ENCODE measurements at regions not wholly inside any gene's neighbourhood (a gene's known extent, or its start where the extent isn't known, plus 50 kb on each side); places are given as distances from the start of the nearest gene placed in this dataset.

- H3K4me3 ChIP-seq (ENCODE audit: low read length) = no peak overlapping the region
- TF ChIP-seq ZNF274 (IDR thresholded peaks at IDR 0.05; ENCODE audit: low read depth, low read length) = no peak
Observed at GRCh38 chr15:62287066-62287857, 122.2 kb upstream of the C2CD4B start.

DNA sequence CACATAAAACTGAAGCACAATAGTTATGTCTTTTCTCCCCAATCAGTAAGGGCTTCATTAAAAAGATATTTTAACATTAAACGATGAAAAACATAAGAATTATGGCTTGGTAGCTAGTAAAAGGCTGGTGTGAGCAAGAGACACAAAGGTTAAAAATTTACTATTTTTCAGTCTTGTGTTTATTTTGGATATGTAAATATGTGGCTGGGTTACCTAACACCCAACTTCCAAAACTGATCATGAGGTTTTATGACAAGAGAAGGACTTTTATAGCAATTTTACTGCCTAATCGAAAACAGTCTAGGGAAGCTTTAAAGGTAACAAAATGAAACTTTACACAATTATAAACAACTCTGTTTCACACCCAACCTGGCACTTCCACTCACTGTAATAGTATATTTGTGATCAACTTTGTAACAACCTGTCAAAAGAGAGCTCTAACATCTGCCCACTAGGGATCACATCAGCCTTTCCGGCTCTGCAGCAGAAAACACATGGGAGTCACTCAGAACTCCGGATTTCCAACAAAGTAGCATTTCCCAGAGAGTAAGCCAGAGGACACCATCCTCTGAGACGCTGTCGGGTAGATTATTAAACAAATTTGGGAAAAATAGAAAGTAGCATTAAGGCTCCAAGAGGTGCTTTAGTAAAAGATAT is 123.4 kb upstream of the C2CD4B start:
- no peak for TF ChIP-seq ZNF274 (IDR thresholded peaks at IDR 0.05; ENCODE audit: low read depth, low read length)
- H3K4me3 ChIP-seq (ENCODE audit: low read length) = no peak overlapping the region

GRCh38 chr15:62291262-62291661 is 126.2 kb upstream of the C2CD4B start:
- TF ChIP-seq ZNF274 (IDR thresholded peaks at IDR 0.05; ENCODE audit: low read depth, low read length) = no peak
- H3K4me3 ChIP-seq (ENCODE audit: low read length) = no peak overlapping the region

DNA sequence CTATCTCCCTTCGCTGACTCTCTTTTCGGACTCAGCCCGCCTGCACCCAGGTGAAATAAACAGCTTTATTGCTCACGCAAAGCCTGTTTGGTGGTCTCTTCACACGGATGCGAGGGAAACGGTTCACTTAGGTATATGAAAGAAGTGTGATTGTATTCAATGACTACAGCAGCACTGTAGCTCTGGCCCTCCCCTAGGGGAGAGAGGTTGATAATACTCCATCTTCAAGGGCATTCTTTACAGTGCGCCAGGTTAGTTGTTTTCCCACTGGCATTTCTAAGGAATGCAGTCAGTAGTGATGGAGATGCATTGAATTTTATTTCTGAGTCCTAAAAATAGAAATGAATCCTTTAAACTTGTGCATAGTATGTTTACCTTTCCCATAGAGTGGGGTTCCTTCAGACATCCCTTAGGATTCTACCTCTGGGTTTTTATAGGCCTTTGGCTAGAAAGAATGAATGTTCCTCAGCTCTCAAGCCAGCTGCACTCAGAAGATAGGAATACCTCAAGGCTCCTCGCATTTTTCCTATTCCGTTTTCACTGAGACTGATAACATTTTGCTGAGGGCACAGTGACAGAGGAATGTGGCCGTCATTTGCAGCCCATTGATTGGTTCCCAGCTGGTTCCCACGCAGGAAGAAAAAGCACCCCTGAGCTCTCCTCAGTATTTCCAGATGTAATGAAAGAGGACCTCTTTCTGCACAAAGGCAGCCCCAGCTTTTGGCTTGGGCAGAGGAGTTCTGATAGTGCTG is 131.8 kb upstream of the C2CD4B start:
- H3K4me3 ChIP-seq (ENCODE audit: low read length) = no peak overlapping the region
- TF ChIP-seq ZNF274 (IDR thresholded peaks at IDR 0.05; ENCODE audit: low read depth, low read length) = no peak

- no peak overlapping the region for H3K4me3 ChIP-seq (ENCODE audit: low read length)
- no peak for TF ChIP-seq ZNF274 (IDR thresholded peaks at IDR 0.05; ENCODE audit: low read depth, low read length)
Observed at GRCh38 chr15:62297522-62297921, 132.4 kb upstream of the C2CD4B start.

DNA sequence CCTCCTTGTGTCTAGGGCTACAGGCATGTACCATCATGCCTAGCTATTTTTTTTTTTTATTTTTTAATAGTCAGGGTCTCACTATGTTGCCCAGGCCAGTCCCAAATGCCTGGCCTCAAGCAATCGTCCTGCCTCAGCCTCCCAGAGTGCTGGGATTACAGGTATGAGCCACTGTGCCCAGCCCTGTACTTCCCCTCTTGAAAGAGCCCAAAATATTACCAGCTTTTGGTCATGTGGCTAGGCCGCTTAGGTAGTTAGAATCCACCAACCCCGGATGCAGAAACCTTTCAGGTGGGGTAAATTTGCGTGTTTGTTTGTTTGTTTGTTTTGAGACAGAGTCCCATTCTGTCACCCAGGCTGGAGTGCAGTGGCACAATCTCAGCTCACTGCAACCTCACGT is 132.8 kb upstream of the C2CD4B start:
- no peak overlapping the region for H3K4me3 ChIP-seq (ENCODE audit: low read length)
- no peak for TF ChIP-seq ZNF274 (IDR thresholded peaks at IDR 0.05; ENCODE audit: low read depth, low read length)

GRCh38 chr15:62298811-62299210 is 133.7 kb upstream of the C2CD4B start:
- TF ChIP-seq ZNF274 (IDR thresholded peaks at IDR 0.05; ENCODE audit: low read depth, low read length) = no peak
- no peak overlapping the region for H3K4me3 ChIP-seq (ENCODE audit: low read length)

GRCh38 chr15:62299541-62299940 is 134.5 kb upstream of the C2CD4B start:
- TF ChIP-seq ZNF274 (IDR thresholded peaks at IDR 0.05; ENCODE audit: low read depth, low read length) = no peak
- no peak overlapping the region for H3K4me3 ChIP-seq (ENCODE audit: low read length)

- H3K4me3 ChIP-seq (ENCODE audit: low read length) = no peak overlapping the region
- no peak for TF ChIP-seq ZNF274 (IDR thresholded peaks at IDR 0.05; ENCODE audit: low read depth, low read length)
Observed at GRCh38 chr15:62301993-62302675, 137.0 kb upstream of the C2CD4B start.

DNA sequence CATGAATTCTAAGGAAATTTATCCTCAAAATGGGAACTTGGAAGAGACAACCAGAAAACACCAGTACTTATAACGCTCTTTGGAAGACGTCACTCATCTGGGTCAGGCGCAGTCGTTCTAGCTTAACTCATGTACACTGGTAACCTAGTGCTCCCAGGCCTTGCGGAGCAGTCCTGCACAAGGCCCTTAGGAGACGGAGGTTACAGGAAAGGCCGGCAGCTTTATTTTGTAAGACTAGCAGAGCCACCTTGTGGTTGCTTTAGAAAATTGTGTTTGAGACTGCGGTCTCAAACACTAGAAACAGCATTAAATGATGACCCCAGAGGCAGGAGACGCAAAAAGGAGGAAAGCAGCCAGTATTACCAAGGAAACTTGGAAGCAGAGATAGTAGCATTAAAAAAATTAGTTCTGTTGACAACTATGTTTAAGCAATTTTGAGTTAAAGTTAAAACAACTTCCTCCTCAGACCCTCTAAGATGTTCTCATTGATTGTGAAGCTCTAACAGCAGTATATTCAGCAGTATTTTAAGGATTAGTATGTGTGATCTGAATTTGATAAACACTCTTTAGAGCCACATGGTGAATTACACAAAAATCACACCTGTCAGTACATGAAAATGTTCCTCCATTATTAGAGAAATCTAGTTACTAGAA is 141.9 kb upstream of the C2CD4B start:
- no peak for TF ChIP-seq ZNF274 (IDR thresholded peaks at IDR 0.05; ENCODE audit: low read depth, low read length)
- no peak overlapping the region for H3K4me3 ChIP-seq (ENCODE audit: low read length)

DNA sequence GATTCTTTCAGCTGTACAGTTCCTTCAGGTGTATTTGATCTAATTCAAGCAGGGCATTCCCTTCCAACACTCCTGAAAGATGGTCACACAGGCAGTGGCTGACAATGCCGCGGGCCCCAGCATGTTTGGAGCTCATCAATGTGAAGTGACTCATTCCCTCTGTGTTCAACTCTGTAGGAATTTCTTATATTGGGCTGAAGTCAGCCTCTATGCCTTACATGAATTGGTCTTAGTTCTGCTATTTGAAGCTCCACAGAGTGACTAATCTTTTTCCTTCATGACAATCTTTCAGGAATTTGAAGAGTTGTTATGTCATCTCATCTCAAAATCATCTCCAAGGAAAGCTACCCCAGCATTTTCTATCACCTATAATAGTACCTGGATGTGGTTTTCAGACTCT is 142.5 kb upstream of the C2CD4B start:
- no peak overlapping the region for H3K4me3 ChIP-seq (ENCODE audit: low read length)
- TF ChIP-seq ZNF274 (IDR thresholded peaks at IDR 0.05; ENCODE audit: low read depth, low read length) = no peak

- no peak overlapping the region for H3K4me3 ChIP-seq (ENCODE audit: low read length)
- TF ChIP-seq ZNF274 (IDR thresholded peaks at IDR 0.05; ENCODE audit: low read depth, low read length) = no peak
Observed at GRCh38 chr15:62316413-62317060, 151.5 kb upstream of the C2CD4B start.

DNA sequence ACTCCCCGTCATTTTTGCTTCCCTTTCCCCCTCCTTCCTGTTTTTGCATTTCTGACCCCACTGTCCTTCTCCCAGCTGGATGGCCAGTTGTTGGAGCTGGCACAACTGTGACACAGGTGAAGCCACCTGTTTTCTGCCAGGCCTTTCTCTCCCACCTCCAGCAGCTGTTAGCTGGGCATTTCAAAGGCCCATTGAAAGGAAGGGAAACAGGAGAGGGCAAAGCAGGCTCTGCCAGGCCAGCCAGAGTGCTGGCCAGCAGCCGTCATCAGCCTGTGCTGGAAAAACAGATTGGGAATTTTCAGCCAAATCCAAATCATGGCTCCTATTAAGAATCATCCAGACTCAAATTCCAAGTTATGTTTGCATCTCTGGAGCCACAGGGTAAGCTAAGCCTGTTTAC is 155.2 kb upstream of the C2CD4B start:
- TF ChIP-seq ZNF274 (IDR thresholded peaks at IDR 0.05; ENCODE audit: low read depth, low read length) = no peak

More for the DNA sequence above, 155.2 kb upstream of the C2CD4B start:
- H3K4me3 ChIP-seq (ENCODE audit: low read length) = no peak overlapping the region
